ENCODE measurements at regions not wholly inside any gene's neighbourhood (a gene's known extent, or its start where the extent isn't known, plus 50 kb on each side); places are given as distances from the start of the nearest gene placed in this dataset.

GRCh38 chr21:22762463-22762862 lies 1764.3 kb downstream of the NCAM2 start:
- TF ChIP-seq ZFX (IDR thresholded peaks at IDR 0.05; ENCODE audit: borderline replicate concordance), result no peak
- no peak for TF ChIP-seq CTCF (IDR thresholded peaks at IDR 0.05)
- H3K27ac ChIP-seq, result no peak overlapping the region

GRCh38 chr21:22763442-22763841 lies 1765.2 kb downstream of the NCAM2 start:
- TF ChIP-seq CTCF (IDR thresholded peaks at IDR 0.05) (no peak), ZFX (IDR thresholded peaks at IDR 0.05; ENCODE audit: borderline replicate concordance) (no peak)

GRCh38 chr21:22764222-22764621 lies 1766.0 kb downstream of the NCAM2 start:
- no peak overlapping the region for H3K27ac ChIP-seq
- TF ChIP-seq ZFX (IDR thresholded peaks at IDR 0.05; ENCODE audit: borderline replicate concordance), result no peak
- no peak for TF ChIP-seq CTCF (IDR thresholded peaks at IDR 0.05)

More at GRCh38 chr21:22763442-22763841, 1765.2 kb downstream of the NCAM2 start:
- no peak overlapping the region for H3K27ac ChIP-seq

- TF ChIP-seq CTCF (IDR thresholded peaks at IDR 0.05), result no peak
- TF ChIP-seq ZFX (IDR thresholded peaks at IDR 0.05; ENCODE audit: borderline replicate concordance), result no peak
Measured at GRCh38 chr21:22791376-22791775, 1793.2 kb downstream of the NCAM2 start.

GRCh38 chr21:22791986-22792560 lies 1793.9 kb downstream of the NCAM2 start:
- peak; percentile 77 for TF ChIP-seq CTCF (IDR thresholded peaks at IDR 0.05)
- no peak for TF ChIP-seq ZFX (IDR thresholded peaks at IDR 0.05; ENCODE audit: borderline replicate concordance)
- no peak overlapping the region for H3K27ac ChIP-seq

More at GRCh38 chr21:22791376-22791775, 1793.2 kb downstream of the NCAM2 start:
- H3K27ac ChIP-seq, result no peak overlapping the region; the same call in 1 of the 2 replicates

GRCh38 chr21:22795091-22795490 lies 1796.9 kb downstream of the NCAM2 start:
- TF ChIP-seq ZFX (IDR thresholded peaks at IDR 0.05; ENCODE audit: borderline replicate concordance), result no peak
- TF ChIP-seq CTCF (IDR thresholded peaks at IDR 0.05), result no peak
- H3K27ac ChIP-seq, result no peak overlapping the region

- TF ChIP-seq CTCF (IDR thresholded peaks at IDR 0.05), result no peak
- no peak for TF ChIP-seq ZFX (IDR thresholded peaks at IDR 0.05; ENCODE audit: borderline replicate concordance)
- no peak overlapping the region for H3K27ac ChIP-seq
Measured at GRCh38 chr21:22795644-22796043, 1797.4 kb downstream of the NCAM2 start.

Measured in 22Rv1 (cell line).